SKM-1 treated with dmso at 0.1 percent for 144 hours (cell line): ENCODE measurements at regions not wholly inside any gene's neighbourhood (a gene's known extent, or its start where the extent isn't known, plus 50 kb on each side); places are given as distances from the start of the nearest gene placed in this dataset.

ENCODE experiments used
- DNase-seq: peaks from one replicate; lab custom pipeline; 2025; ENCODE audit not compliant: unreplicated experiment; lab: John Stamatoyannopoulos, UW

DNA sequence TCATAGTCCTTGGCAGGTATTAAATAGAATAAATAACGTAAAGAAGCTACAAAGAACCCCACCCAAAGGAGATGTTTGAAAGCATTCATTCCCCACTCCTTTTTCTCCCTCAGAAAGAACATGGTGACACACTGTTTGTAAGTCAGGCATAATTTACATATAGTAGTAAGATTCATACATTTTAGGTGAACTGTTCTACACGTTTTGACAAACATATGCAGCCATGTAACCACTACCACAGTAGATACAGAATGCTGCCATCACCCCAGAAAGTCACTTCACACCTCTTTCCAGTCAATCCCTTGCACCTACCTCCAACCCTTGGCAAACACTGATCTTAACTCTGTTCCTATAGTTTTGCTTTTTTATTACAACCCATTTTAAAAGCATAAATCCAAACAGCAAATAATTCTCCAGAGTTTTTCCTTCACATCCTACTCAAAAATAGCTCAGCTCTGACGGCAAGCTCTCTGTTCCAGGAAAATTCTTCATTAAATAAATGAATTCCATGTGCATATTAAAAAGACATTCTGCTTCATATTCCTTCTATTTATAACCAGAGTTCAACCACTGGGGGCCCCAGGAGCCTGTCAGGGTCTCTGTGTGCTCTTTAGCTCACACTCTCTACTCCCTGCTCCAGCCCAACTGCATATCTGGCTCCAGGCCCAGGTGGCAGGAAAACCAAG is 258.8 kb downstream of the PLPP3 start:
- no peak for DNase-seq

DNA sequence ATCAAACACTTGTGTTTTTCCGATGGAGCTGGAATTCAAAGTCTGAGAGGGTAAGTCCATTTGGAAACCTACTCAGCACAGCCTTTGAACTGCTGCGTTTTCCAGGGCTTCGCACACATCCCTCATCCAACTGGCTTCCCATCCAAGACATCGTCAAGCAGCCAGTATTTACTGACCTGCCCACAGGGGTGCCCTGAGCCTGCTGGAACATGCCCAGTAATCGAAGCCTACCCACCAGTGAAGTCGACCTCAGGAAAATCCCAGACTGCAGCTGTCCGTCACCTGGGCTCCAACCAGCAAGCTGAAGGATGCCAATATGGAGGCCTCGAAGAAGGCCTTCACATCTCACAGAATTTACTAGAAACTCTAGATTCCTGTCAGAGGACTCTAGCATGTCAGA is 261.6 kb downstream of the PLPP3 start:
- DNase-seq = no peak

DNA sequence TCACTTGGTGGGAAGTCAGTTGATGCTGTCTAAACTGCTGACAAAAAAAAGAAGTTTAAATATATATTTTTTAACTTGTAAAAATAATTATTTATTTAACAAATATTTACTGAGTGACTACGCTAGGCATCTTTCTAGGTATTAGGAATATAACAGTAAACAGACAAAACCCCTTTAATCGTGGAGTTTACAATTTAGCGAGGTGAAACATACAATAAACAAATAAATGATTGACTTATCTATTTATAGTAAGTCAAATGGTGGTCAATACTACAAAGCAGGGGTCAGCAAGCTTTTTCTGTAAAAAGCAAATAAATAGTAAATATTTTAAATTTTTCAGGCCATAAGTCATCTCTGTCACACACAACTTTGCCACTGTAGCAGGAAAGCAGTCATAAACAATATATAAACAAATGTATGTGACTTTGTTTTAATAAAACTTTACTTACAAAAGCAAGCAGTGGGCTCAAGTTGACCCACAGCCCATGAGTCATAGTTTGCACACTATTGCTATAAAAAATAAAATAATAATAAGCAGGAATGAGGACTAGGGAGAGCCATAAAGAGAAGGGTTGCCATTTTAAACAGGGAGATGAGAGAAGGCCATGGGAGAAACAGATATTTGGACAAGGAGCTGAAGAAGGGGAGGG is 263.9 kb downstream of the PLPP3 start:
- no peak for DNase-seq

DNA sequence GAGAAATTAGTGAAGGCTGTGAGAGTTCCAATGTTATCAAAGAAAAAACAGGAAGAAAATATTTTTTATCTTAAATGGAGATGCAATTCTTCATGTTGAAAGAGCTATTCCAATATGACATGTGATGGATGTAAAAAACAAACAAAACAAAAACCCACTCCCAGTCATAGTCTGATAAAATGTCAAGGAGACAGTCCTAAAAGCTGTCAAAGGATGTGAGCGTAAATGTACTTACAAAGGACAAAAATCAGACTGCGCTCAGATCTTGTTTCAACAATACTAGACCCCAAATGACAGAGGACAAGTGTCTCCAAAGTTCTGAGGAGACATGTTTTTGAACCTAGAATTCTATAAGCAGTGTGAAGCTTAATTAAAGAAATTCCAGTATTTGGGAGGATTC is 265.8 kb downstream of the PLPP3 start:
- no peak for DNase-seq

DNA sequence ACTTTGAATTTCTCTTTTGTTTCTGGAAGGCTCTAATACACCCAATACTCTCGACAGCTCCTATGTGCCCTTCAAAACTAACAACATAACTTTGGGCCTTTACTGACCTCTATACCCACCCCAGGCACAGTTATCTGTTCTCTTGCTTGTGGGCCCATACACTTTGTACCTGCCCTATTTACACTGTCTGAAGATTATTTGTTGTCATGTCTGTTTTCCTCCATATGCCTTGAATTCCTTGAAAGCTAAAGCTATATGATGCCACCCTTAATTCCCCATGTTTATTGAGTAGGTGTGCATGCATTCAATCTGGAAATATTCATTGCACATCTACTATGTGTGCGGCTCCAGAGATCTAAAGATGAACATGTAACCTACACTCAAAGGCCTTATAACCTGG is 267.6 kb downstream of the PLPP3 start:
- DNase-seq = no peak

DNA sequence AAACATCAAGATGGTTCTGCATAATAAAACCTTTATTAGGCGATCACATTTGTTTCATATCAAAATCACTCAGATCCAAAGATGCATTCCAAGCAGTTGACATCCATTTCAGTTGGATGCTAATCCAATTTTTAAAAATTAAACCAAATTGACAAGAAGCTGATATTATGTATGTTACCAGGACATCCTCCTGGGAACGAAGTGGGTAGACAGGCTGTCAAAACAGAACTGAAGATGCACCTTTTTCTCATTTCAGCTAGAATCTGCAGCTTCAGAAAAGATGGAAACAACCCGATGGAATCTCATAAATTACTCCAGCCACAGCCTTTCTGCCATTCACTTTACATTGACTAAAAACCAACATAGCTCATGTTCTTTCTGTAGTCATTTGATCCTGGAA is 268.4 kb downstream of the PLPP3 start:
- no peak for DNase-seq

DNA sequence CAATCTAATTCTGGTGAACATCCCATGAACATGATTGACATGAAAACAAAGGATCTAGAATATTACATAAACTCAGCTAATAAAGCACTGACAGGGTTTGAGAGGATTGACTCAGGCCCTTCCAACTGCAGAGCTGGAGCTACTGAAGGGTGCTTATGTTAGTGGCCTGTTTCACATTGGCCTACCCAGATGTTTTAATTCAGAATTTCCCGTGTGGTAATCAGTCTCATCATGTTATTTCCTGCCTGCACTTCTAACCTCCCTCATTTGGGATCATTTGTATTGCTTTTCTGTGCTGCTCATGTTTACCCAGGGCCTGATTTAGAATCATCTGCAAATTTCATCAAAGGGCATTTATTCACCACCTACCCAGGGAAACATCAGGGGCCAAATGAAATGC is 270.3 kb downstream of the PLPP3 start:
- DNase-seq = no peak

DNA sequence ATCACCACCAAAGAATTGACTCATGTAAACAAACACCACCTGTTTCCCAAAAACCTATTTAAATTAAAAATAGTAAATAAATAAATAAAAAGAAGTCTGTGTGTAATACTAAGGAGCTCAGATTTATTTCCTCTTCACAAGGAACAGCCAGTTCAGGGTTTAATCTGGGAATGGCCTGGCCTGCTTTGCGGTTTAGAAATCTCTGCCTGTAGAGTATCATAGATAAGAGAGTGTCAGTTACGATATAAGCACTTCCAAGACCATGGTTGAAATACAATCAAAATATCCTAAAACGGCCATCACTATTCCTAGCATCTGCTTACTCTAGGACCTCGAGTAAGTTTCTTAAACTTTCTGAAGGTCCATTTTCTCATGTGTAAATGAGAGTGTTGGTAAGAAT is 274.4 kb downstream of the PLPP3 start:
- DNase-seq = no peak

DNA sequence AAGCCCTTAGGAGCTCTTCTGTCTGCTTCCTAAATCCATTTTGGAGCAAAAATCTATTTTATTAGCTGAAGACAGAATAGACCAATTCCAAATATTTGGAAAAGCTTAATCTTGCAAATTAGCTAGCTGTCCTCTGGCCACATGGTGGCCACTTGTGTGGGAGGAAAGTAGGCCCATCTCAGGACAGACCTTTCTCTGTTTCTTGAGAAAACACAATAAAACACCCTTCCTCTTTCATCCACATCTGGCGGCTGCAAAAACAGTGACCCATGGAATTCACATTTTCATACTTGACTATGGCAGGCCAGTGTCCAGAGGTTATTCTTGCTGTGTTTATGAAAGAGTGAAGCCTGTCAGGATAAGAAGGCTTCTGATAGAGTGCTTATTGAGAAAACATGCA is 275.6 kb downstream of the PLPP3 start:
- no peak for DNase-seq

DNA sequence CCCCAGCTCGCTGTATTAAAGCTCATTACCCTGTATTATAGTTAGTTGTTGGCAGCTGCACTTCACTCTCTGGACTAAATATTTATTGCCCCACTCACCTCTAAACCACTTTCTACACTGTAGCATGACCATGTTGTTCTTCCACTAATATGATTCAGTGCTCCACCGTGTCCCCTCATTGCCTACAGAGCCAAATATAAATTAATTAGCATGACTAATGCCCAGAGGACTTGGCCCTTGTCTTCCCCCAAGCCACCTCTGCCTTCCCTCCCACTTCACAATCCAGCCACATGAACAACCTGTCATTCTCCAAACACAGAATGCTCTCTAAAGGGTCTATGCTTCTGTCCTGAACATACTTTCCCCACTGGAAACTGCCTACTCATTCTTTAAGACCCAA is 276.5 kb downstream of the PLPP3 start:
- no peak for DNase-seq

DNA sequence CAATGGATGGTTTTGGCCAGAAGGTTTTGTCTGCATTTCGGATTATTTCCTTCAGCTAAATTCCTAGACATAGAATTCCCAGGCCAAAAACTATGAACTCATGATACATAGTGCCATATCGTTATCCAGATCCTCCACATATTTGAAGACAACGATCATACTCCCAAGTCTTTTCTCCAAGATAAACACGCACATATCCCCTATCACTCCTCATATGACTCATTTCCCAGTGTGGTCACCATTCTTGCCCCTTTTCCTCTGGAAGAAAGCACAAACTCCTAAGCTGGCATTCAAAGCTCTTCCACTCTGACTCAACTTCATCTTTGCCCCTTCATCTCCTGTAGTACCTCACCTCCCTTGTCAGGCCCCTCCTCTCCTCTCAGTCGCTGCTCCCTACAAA is 277.6 kb downstream of the PLPP3 start:
- DNase-seq = no peak

DNA sequence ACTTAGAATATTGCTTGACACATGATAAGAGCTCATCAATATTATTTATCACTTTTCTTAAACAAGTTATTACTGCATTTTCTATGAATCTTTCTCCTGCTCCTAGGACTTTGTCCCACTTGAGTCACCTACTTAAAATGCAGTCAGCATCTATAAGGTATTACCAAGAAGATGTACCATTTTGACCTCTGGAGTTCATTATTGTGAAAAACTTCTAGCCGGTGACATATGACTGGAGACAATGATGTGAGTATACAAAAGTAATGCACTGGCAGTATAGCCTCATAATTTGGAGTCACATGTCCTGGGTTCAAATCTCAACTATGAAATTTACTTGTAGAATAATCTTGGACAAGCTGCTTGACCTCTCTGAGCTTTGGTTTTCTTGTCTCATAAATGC is 278.5 kb downstream of the PLPP3 start:
- DNase-seq = no peak

DNA sequence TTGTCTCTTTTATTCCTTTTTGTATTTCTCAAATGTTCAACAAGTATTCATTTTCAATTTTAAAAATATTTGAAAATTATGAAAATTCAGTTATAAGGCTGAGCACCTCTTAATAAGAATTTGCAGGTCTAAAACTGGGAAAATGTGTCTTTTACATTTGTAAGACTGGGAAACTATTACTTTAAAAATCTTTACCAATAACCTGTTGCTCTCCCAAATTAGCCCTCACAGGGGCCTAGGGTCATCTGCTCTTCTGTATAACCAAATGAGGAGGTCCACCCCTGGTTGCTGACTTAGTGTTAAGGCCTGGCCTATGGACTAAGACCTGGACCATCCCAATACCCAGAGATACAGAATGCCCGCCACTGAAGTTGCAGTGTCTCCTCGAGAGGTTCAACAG is 280.5 kb downstream of the PLPP3 start:
- DNase-seq = no peak

DNA sequence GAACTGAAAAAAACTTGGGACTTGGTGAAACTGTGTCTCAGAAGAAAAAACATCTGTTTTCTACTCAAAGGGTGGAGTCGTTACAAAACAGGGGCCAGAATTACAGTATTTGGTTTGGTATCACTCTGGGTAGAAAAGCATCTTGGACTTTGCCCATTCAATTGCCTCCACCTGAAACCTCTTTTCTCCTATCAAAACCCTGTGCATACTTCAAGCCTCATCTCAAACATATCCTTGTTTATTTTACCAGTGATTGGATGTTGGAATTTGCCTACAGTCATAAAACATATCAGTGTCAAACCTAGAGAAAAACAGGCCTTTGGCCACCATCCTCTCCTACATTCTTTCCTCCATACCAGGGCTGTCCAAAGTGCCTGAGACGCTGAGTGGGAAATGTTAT is 281.5 kb downstream of the PLPP3 start:
- no peak for DNase-seq

DNA sequence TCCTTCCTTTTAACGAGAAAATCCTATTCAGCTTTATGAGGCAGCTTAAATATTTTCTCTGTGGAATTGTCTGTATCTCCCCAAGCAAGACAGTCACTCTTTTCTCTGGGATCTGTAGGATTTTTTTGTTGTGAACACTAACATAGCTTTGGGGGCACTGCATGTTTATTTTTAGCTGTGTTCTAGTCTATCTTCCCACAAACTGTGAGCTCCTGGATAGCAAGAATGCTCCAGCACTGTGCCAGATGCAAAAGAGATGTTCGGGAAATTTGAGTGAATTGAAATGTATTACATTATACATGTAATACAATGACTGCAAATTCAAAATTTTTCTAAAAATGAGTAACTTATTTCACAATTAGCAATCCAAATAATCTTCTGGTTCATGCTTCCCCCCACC is 282.2 kb downstream of the PLPP3 start:
- no peak for DNase-seq

DNA sequence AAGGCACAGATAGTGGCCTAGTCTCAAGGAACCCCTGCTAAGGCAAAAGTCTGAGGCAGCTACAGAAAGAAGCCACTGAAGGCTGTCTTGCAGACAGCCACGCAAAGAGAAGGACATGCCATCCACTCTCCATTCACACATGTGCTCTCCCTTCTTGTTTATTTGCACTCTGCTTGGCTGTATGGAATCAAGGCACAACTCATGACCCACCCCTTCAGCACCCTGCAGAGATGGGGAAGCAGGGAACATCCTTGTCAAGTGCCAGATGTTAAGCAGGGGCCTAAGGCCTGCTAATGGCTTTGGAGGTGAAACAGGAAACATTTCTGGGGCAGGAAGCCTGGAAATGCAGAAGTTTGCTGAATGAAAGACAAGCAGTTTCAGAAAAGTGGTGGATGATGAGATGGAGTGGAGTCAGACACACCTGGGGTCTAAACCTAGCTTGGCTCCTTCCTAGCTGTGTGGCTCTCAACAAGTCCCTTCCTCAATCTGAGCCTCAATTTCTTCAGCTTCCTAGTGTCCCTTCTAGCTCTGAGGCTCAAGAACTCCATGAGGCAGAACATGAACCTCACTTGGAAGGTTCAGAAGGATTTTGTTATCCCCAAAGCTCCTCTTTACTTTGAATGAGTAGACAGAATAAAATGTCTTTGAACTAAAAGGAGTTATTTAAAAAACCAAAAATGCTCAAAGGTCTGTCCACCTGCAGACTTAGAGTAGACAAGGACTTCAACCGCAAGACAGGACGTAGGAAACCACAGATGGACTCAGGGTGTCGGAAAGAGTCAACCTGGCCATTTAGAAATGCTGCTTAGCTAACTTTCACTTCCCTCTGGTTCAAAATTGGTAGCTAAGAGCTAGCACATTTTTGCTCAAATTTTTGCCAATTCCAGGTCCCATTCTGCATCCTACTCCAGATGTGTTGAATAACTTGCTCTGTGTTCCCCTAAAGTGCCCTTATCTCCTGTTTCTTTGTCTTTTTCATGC is 283.1 kb downstream of the PLPP3 start:
- no peak for DNase-seq

DNA sequence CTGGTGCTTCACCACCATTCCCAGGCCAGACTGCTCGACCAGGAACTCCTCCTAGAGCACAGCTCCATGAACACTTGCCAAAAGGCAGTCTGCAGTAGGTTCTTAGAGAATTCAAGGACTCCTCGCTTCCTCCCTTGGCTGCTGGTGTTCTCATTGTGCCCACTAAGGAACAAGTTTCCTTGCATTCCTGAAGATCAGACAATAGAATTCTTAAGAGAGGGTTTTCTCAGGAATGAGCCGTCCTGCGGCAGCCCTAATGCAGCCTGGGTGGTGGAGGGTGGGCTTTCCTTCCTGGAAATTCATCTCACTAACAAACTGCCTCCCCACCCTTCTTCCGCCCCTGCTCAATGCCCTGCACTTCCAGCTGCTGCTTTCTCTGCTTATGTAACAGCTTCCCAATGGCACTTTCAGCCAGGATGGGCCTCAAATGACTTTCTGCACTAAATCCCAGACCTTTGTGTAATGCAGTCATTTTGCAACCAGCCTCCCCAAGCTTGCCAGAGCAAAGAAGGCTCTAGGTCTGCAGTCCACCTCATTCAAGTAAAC is 287.9 kb downstream of the PLPP3 start:
- DNase-seq = no peak

DNA sequence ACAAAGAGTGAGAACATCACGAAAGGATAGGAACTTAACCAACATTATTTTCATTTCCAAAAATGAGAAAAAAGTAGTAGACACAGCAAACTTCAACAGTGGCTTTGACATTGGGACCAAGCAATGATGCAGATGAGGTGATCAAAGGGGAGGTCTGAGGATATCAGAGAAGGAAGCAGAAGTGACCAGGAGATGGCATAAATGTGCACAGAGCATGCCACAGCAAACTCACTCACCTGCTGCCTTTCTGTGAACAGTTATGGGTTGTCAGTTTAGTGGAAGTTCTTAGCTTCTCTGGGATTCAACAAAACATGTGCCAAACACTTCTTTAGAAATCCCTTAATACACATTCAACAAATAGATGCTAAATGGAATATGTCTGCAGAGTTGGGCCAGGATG is 290.1 kb downstream of the PLPP3 start:
- no peak for DNase-seq

DNA sequence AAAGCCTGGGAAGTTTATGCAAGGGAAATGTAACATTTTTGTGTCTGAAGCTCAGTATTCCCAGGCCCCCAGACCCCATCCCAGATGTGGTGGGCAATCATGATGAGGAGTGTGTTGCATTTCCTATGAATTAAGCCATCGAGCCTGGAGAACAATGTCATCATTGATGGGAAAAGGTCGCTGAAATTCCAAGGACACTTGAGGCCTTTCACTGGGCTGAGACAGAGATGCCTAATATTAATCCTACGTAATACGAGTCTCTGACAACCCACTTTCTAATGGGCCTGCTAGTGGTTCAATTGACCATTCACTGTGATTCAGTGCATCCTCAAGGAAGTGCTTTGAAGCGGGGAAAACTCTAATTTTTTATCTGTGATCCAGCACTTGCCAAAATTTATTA is 291.6 kb downstream of the PLPP3 start:
- DNase-seq = no peak

DNA sequence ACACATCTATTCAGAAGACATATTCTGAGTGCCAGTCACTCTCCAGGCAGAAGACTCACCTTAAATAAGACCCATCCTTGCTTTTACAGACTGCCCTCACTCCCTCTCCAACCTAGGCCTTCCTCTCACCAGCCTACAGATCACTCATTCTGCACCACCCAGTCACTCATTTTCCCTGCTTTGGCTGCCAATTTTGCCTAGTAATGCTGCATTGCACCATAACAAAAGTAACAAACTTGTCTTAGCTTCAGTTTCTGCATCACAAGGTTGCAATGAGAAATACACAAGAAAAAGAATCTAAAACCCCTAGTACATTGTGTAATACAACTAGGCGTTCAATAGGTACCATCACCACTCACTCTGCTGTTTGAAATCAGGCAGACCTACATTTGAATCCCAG is 292.4 kb downstream of the PLPP3 start:
- no peak for DNase-seq

DNA sequence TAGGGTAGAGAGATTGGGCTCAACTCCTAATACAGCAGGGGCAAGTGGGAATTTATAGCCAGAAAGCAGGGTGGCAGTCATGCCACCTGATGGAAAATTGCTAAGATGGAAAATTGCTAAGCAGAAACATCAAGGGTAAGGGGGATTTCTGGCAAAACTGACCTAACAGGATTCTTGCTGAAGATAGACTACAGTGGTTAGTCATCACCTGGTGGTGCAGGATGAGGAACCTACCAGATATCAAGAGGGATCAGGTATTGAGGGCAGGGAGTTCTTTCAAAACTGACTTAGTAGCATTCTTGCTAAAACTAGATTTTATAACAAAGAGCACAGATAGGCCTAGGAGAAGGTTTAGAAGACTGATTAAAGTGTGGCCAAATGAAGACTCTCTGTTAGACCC is 292.9 kb downstream of the PLPP3 start:
- DNase-seq = no peak
